ENCODE measurements at regions not wholly inside any gene's neighbourhood (a gene's known extent, or its start where the extent isn't known, plus 50 kb on each side); places are given as distances from the start of the nearest gene placed in this dataset.
"Not testable (repeated sequence)": the region's sequence is repeated elsewhere in the genome, so short reads cannot be mapped to it uniquely, and the experiment has no call there.

DNA sequence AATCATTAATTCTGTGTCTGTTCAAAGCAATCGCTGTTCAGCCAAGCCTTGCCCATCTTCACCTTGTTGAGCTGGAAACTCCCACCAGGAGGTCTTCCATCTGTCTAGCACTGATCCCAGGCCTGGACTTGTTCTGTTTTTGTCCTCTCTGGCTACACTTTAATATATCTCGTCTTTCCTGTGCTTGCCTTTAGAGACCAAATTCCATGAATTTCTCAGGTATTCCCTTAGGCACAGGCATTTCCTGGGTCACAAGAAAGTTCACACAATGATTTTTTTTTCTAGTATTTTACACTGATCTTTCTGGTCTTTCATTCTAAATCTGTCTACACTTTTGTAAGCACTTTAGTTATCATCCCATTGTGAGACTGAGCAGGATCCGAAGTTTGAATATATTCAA lies 116.4 kb upstream of the CCND2 start:
- DNase-seq (ENCODE audit: low spot score): no peak

GRCh38 chr12:4156317-4156716 lies 117.2 kb upstream of the CCND2 start:
- no peak for DNase-seq (ENCODE audit: low spot score)

DNA sequence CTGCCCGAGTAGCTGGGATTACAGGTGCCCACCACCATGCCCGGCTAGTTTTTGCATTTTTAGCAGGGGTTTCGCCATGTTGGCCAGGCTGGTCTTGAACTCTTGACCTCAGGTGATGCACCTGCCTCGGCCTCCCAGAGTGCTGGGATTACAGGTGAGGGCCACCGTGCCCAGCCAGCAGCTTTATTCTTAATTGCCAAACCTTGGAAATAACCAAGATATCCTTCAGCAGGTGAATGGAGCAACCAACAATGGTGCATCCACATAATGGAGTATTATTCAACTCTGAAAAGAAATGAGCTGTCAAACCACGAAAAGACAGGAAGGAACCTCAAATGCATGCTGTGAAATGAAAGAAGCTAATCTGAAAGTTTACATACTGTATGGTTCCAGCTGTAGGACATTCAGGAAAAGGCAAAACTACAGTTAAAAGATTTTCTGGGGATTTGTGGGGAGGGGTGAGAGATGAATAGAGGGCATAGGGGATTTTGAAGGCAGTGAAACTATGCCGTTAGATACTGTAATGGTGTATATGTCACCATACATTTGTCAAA lies 118.8 kb upstream of the CCND2 start:
- no peak for DNase-seq (ENCODE audit: low spot score)

- DNase-seq (ENCODE audit: low spot score): no peak
These were observed 120.1 kb upstream of the CCND2 start for GRCh38 chr12:4153343-4153892.

DNA sequence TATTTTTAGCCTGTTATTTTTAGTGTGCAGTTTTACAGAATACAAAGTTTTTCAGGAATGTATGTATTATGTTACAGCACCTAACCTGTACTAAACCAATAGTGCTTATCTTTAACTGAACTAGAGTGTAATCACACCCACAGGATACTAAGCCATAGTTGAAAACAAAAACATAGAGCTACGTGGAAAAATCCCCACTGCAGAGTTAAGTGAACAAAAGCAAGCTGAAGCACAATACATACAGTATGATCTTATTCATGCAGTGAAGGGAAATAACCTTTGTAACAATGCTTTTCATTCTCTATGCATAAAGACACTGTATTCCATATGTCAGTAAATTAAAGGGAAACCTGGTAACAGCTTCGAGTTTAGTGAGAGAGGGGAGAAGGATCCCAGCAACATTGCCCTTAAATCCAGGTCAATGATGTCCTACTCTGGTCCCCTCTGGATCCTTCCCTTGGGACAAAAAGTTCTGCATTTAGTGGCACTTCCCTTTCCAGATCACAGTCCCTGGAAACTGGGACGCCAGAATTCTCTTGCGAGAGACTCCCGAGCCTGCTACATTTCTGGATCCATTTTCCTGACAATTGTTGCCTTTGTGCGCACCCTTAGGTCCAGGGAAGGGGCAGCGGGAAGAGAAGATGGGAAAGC lies 121.3 kb upstream of the CCND2 start:
- DNase-seq (ENCODE audit: low spot score): no peak

DNA sequence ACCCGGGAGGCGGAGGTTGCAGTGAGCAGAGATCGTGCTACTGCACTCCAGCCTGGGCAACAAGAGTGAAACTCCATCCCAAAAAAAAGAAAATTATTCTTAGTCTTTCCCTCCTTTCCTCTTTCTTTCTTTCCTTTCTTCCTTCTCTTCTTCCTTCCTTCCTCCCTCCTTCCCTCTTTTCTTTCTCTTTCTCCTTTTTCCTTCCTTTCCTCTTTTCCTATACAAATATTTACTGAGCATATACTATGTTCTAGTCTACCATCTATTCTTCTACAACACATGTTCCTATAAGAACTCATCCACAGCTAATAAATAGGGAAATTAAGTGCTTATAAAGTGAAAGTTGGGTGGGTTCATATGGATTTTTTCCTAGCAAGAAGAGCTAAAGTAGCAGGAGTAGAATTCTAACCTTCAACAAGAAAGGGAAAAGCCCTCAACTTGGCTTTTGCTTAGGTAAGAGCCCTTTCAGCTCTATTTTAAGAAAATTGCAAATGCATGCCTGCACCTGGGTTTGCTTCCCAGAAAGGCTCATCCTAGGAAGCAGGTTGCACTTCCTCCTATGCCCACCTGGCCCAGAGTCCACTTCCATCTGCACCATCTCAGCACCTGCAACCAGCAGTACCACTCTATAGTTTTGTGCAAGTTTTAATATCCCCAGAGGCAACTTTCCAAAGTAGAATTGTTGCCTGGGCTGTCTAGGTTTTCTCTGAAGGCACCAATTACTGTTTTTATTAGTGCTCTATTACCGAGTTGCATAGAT lies 122.0 kb upstream of the CCND2 start:
- no peak for DNase-seq (ENCODE audit: low spot score)

DNA sequence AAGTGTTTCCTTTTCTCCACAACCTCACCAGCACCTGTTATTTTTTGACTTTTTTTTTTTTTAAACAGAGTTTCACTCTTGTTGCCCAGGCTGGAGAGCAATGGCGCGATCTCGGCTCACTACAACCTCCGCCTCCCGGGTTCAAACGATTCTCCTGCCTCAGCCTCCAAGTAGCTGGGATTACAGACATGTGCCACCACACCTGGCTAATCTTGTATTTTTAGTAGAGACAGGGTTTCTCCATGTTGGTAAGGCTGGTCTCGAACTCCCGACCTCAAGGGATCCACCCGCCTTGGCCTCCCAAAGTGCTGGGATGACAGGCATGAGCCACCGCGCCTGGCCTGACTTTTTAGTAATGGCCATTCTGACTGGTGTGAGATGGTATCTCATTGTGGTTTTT lies 123.2 kb upstream of the CCND2 start:
- not testable (repeated sequence) for DNase-seq (ENCODE audit: low spot score)

DNA sequence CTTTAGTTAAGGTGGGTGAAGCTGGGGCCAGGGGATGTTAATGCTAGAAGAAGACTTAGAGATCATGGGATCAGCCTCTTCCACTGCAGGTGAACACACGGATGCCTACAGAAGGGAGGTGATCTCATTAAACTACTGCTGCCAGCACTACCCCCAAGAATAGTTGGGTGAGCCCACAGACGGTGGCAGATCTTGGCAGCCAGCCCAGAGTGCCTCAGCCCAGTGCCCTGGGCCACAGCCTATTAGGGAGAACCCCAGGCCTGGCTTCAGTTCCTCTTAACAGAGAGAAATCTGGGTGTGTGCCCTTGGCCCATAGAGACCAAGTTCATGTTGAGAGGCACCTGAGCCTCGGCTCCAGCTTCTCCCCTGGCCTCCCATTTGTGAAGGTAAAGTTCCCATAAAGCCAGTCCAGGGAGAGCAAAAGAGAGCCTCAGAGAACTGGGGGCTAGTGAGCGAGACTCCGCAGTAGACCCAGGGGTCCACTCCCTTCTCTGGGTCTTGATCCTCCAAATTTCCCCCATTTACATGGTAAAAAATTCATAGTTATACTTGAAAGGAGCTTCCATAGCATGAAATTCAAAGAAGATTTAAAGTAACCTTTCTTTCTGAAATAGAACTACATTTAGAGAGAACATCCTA lies 125.0 kb upstream of the CCND2 start:
- DNase-seq (ENCODE audit: low spot score): no peak

DNA sequence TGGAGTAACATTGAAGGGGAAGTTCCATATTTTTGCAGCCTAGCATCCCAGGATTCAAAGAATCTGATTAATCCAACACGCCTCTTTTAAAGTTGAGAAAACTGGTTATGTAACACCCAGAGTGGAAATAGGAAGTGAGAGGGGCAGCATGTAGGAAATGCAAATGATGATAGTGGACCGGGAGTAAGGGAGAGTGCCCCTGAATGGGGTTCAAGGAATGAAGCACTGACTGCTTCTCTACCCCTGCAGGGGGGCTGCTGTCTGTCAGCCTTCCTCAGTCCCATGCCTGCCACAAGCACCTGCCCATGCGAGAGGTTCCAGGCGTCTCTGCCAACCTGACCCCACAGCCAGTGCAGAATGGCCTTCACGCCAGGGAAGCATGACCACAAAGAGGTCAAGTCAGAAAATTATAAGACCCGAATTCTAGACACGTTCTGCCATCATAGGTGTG lies 126.5 kb upstream of the CCND2 start:
- no peak for DNase-seq (ENCODE audit: low spot score)

GRCh38 chr12:4145990-4146859 lies 127.3 kb upstream of the CCND2 start:
- no peak for DNase-seq (ENCODE audit: low spot score)

DNA sequence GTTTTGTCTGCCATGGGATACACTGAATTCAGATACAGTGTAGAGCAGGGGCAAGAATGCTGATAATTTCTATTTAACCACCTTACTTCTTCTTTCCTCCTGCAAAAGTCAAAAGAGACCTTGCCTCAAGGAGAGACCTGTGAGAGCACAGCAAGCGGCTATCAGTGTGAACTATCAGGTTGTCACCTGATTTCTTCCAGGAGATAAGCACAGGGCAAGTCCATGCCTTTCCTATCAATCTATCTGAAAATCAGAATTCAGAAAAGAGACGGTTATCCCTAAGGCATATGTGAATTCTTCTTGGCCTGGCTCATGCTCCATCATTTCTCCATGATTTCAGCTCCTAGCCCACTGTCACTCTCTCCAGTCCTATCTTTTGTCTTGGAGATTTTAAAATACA lies 128.9 kb upstream of the CCND2 start:
- no peak for DNase-seq (ENCODE audit: low spot score)

- no peak for DNase-seq (ENCODE audit: low spot score)
These were observed 129.7 kb upstream of the CCND2 start for GRCh38 chr12:4143896-4144295.

DNA sequence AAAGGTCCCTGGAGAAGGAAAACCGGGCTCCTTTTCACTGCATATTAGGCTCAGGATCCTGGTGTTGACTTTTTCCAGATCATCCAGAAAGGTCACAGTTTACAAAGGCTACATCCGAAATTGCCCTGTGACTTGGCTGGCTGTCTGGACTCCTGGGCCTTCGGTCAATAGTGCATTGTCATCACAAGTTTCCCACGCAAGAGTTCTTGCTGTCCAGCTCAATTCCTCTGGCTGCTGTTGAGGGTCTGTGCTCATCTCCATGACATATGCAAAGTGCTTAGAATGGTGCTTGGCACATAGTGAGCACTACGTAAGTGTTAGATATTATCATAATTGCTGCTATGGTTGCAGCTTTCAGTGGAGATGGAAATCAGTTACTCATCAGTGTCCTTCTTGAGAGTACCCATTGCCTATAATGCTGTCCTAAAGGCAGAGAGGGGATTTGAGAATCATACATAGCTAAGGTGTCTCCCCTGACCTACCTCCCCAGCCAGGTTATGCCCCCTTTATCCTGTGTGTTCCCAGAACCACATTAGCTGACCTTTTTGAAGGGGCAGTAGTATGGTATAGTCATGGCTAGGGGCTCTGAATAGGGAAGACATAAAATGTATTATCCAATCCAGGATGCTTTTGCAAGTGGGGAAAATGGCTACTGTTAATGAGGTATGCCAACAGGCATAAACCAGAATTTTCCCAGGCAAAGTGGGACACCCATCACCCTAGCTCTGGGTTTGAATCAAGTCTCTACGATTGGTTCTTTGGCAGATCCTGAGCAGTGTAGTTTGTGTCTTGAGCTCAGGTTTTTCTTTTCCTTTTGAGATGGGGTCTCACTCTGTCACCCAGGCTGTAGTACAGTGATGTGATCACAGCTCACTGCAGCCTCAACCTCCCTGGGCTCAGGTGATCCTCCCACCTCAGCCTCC lies 132.0 kb upstream of the CCND2 start:
- no peak for DNase-seq (ENCODE audit: low spot score)

DNA sequence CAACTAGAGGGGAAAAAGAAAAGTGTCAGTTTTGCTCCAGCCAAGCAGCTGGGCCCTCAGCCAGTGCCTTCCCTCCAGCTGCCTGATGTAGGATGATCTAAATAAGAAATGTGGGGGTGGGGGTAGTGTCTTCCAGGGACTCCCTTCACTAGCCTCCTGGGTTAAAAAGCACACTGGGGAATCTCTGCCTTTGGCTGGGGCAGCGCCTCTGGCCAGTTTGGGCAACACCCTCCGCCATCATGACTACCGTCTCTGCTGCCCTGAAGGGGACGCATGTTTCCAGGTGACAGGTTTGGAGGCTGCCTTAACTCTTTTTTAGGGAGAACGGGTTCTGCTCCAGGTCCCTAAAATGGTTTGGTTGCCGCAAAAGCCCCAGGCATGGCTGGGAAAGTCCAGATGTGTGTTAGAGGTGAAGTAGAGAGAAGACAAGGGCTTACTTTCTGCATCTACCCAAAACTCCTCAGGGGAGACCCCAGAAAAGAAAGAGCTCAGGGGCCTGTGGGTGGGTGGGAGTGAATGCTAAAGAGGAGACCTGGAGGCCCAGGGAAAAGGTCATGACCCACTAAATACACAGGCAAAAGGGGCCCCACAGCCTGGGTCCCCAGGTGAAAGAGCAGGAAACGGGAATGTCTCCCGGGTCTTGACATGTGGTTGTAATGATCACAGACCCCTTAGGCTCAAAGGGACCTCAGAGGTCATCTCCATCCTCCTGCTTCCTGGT lies 132.8 kb upstream of the CCND2 start:
- DNase-seq (ENCODE audit: low spot score): peak; percentile 45

DNA sequence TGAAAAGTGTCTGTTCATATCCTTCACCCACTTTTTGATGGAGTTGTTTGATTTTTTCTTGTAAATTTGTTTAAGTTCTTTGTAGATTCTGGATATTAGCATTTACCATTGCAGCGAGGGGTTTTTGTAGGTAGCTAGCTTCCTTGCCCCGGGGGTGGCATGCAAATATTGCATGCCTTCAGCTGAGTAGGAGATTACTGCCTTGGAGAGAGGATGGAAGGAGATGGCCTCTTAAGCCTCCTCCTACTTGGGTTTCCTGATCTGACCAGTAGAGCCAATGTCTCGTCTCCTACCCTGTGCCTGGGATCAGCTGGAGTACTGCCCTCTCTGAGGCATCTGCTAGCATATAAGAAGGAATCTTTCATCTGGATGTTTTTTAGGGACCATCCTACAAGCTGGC lies 134.4 kb upstream of the CCND2 start:
- no peak for DNase-seq (ENCODE audit: low spot score)

DNA sequence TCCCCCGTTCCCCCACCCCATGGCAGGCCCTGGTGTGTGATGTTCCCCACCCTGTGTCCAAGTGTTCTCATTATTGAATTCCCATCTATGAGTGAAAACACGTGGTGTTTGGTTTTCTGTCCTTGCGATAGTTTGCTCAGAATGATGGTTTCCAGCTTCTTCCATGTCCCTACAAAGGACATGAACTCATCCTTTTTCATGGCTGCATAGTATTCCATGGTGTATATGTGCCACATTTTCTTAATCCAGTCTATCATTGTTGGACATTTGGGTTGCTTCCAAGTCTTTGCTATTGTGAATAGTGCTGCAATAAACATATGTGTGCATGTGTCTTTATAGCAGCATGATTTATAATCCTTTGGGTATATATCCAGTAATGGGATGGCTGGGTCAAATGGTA lies 135.0 kb upstream of the CCND2 start:
- not testable (repeated sequence) for DNase-seq (ENCODE audit: low spot score)

GRCh38 chr12:4138051-4138450 lies 135.5 kb upstream of the CCND2 start:
- DNase-seq (ENCODE audit: low spot score): no peak

DNA sequence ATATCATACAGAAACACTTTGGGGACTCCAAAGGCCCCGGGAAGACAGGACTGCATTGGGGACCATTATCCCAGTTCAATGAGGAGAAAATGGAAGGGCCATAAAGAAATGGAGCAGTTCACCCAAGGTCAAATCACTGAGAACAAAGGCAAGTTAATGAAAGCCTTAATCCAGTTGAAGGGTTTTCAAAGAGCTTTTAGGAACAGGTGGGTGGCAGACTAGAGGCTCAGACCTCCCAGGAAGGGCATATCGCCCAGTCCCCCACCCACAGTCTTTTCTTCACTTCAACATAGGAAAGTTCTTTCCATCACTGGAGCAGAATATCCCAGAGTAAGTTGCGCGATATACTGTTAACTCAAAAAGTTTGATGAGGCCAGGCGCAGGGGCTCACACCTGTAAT lies 136.1 kb upstream of the CCND2 start:
- no peak for DNase-seq (ENCODE audit: low spot score)

DNA sequence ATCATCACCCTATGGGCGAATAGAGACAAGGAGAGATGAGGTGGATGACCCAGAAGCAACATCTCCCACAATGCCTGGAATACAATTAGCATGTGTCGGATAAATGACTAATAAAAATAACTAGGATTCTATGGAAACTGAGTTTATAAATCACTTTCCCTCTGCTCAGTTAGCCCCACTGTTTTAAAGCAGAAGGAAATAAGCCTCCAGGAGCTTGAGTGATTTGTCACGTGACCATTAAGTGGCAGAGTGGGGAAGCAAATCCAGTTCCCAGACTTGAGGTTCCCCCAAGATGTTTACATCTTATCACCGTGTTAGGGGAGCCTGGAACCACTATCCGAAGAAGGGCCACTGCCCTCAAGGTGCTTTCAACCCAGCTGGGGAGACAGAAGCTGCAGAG lies 136.5 kb upstream of the CCND2 start:
- no peak for DNase-seq (ENCODE audit: low spot score)

Measured in umbilical cord (tissue), 1 donor.